ENCODE measurements at regions not wholly inside any gene's neighbourhood (a gene's known extent, or its start where the extent isn't known, plus 50 kb on each side); places are given as distances from the start of the nearest gene placed in this dataset.

GRCh38 chr3:178056868-178057267, 479.4 kb upstream of the KCNMB2 start:
- Mint-ChIP-seq H3K27ac (ENCODE audit: unreplicated experiment) (no peak overlapping the region), H3K4me1 (ENCODE audit: unreplicated experiment) (peaks cover 4% of the 10 kb centered on the region), H3K27me3 (ENCODE audit: unreplicated experiment) (no peaks in the 10 kb centered on the region), H3K9me3 (ENCODE audit: unreplicated experiment) (no peaks in the 10 kb centered on the region), H3K4me3 (ENCODE audit: unreplicated experiment) (no peak overlapping the region), H3K36me3 (ENCODE audit: unreplicated experiment) (no peaks in the 10 kb centered on the region)
- DNase-seq (ENCODE audit: extremely low spot score, unreplicated experiment), result no peak
- TF ChIP-seq CTCF (IDR thresholded peaks at IDR 0.05), result no peak

GRCh38 chr3:178058629-178059028, 477.6 kb upstream of the KCNMB2 start:
- Mint-ChIP-seq H3K27ac (ENCODE audit: unreplicated experiment) (no peak overlapping the region), H3K4me1 (ENCODE audit: unreplicated experiment) (peaks cover 4% of the 10 kb centered on the region), H3K27me3 (ENCODE audit: unreplicated experiment) (no peaks in the 10 kb centered on the region), H3K4me3 (ENCODE audit: unreplicated experiment) (no peak overlapping the region), H3K9me3 (ENCODE audit: unreplicated experiment) (no peaks in the 10 kb centered on the region), H3K36me3 (ENCODE audit: unreplicated experiment) (no peaks in the 10 kb centered on the region)
- no peak for TF ChIP-seq CTCF (IDR thresholded peaks at IDR 0.05)
- DNase-seq (ENCODE audit: extremely low spot score, unreplicated experiment), result no peak

GRCh38 chr3:178059119-178059518, 477.1 kb upstream of the KCNMB2 start:
- no peak overlapping the region for H3K27ac Mint-ChIP-seq (ENCODE audit: unreplicated experiment)
- peaks cover 4% of the 10 kb centered on the region for H3K4me1 Mint-ChIP-seq (ENCODE audit: unreplicated experiment)
- no peak for TF ChIP-seq CTCF (IDR thresholded peaks at IDR 0.05)
- DNase-seq (ENCODE audit: extremely low spot score, unreplicated experiment), result no peak
- H3K36me3 Mint-ChIP-seq (ENCODE audit: unreplicated experiment), result no peaks in the 10 kb centered on the region
- H3K27me3 Mint-ChIP-seq (ENCODE audit: unreplicated experiment), result no peaks in the 10 kb centered on the region
- H3K9me3 Mint-ChIP-seq (ENCODE audit: unreplicated experiment), result no peaks in the 10 kb centered on the region
- no peak overlapping the region for H3K4me3 Mint-ChIP-seq (ENCODE audit: unreplicated experiment)

- TF ChIP-seq CTCF (IDR thresholded peaks at IDR 0.05), result no peak
- no peak for DNase-seq (ENCODE audit: extremely low spot score, unreplicated experiment)
- Mint-ChIP-seq H3K4me3 (ENCODE audit: unreplicated experiment) (no peak overlapping the region), H3K4me1 (ENCODE audit: unreplicated experiment) (peaks cover 4% of the 10 kb centered on the region), H3K27ac (ENCODE audit: unreplicated experiment) (no peak overlapping the region), H3K9me3 (ENCODE audit: unreplicated experiment) (no peaks in the 10 kb centered on the region), H3K36me3 (ENCODE audit: unreplicated experiment) (no peaks in the 10 kb centered on the region), H3K27me3 (ENCODE audit: unreplicated experiment) (no peaks in the 10 kb centered on the region)
These were observed 476.4 kb upstream of the KCNMB2 start for GRCh38 chr3:178059836-178060235.

- no peaks in the 10 kb centered on the region for H3K27me3 Mint-ChIP-seq (ENCODE audit: unreplicated experiment)
- DNase-seq (ENCODE audit: extremely low spot score, unreplicated experiment), result no peak
- H3K27ac Mint-ChIP-seq (ENCODE audit: unreplicated experiment), result no peak overlapping the region
- H3K9me3 Mint-ChIP-seq (ENCODE audit: unreplicated experiment), result peaks cover 1% of the 10 kb centered on the region
- H3K36me3 Mint-ChIP-seq (ENCODE audit: unreplicated experiment), result no peaks in the 10 kb centered on the region
- no peak overlapping the region for H3K4me3 Mint-ChIP-seq (ENCODE audit: unreplicated experiment)
- peaks cover 4% of the 10 kb centered on the region for H3K4me1 Mint-ChIP-seq (ENCODE audit: unreplicated experiment)
- TF ChIP-seq CTCF (IDR thresholded peaks at IDR 0.05), result no peak
These were observed 475.8 kb upstream of the KCNMB2 start for GRCh38 chr3:178060407-178060806.
